HepG2 (cell line): ENCODE measurements at regions not wholly inside any gene's neighbourhood (a gene's known extent, or its start where the extent isn't known, plus 50 kb on each side); places are given as distances from the start of the nearest gene placed in this dataset.

Experiments used
- ATAC-seq: fragments of 200-7000 bp; cut with Tn5 transposase; 3 replicates; pipeline ENCODE4 v1.9.1; 2020; ENCODE audit warnings: mild to moderate bottlenecking, moderate library complexity
- BruUV-seq: library from RNA; stranded (reverse); fragments of 400-500 nt; replicated peaks from 2 replicates; lab custom pipeline; 2021; lab: Mats Ljungman, UMichigan
- CTCF ChIA-PET: fragments of 300-600 bp; formaldehyde crosslinking; extraction: SDS; loops from one replicate; lab custom pipeline; 2021; ENCODE audit warnings: low total read pairs, inconsistent platforms, low intra/inter-chr PET ratio; lab: Yijun Ruan, JAX
- POLR2A ChIA-PET: fragments of 350-600 bp; sonication (Branson Sonifier 250); formaldehyde crosslinking; loops from one replicate; lab custom pipeline; 2020; ENCODE audit warnings: antibody characterized with exemption, inconsistent platforms; lab: Yijun Ruan, JAX
- DNase-seq: peaks from one replicate; pipeline ENCODE4 v3.0.0-alpha.2; 2015; ENCODE audit warnings: low spot score
- FAIRE-seq: peaks from 3 replicates; lab custom pipeline; 2011; peaks lifted over from hg19 to GRCh38; lab: Jason Lieb, UNC
- H2AFZ ChIP-seq: one replicate; pipeline ENCODE4 v1.6.1; 2011; ENCODE audit warnings: low read length, inconsistent platforms
- H3K27ac ChIP-seq: fragments of 300-600 bp; 3 replicates; pipeline ENCODE4 v1.8.0; 2011; ENCODE audit warnings: mixed run types, mild to moderate bottlenecking, mixed read lengths, low read length, inconsistent platforms; ENCODE audit not compliant: insufficient read depth; ENCODE audit errors: extremely low read length
- H3K27me3 ChIP-seq, 2 experiments: fragments of 200-600 bp in 1 of 2; 2 replicates in 1 of 2; 3 replicates in 1 of 2; pipeline versions ENCODE4 v1.6.0 to v1.8.0; 2011; ENCODE audit warnings: low read length in 2 of 2, mild to moderate bottlenecking in 2 of 2, moderate library complexity in 2 of 2, inconsistent platforms in 1 of 2; ENCODE audit not compliant: insufficient read depth in 2 of 2, control insufficient read depth in 1 of 2
- H3K36me3 ChIP-seq, 2 experiments: fragments of 200-600 bp in 1 of 2; replicated peaks in 1 of 2; 2 replicates in 1 of 2; 3 replicates in 1 of 2; pipeline versions ENCODE4 v1.5.1 to v1.8.0; 2011; ENCODE audit warnings: low read length in 2 of 2, inconsistent platforms in 1 of 2; ENCODE audit not compliant: insufficient read depth in 2 of 2, control insufficient read depth in 1 of 2
- H3K4me1 ChIP-seq: 2 replicates; pipeline ENCODE4 v1.5.1; 2012; ENCODE audit warnings: low read length, inconsistent platforms; ENCODE audit not compliant: insufficient read depth
- H3K4me2 ChIP-seq: 2 replicates; pipeline ENCODE4 v1.6.0; 2011; ENCODE audit warnings: low read depth, low read length, inconsistent platforms
- H3K4me3 ChIP-seq, 3 experiments: fragments of 200-600 bp in 1 of 3; sonication (generic), shearing (Covaris generic) in 1 of 3; replicated peaks in 1 of 3; 2 replicates each; pipeline ENCODE4 v1.5.1; 2011 to 2016; ENCODE audit warnings: low read length in 3 of 3, inconsistent platforms in 2 of 3, low read depth in 2 of 3, mild to moderate bottlenecking in 2 of 3, control low read depth in 1 of 3, mixed read lengths in 1 of 3; ENCODE audit not compliant: insufficient read depth in 1 of 3
- H3K79me2 ChIP-seq: one replicate; pipeline ENCODE4 v1.6.1; 2011; ENCODE audit warnings: low read length, inconsistent platforms; ENCODE audit not compliant: insufficient read depth
- H3K9ac ChIP-seq: 2 replicates; pipeline ENCODE4 v1.6.0; 2011; ENCODE audit warnings: mild to moderate bottlenecking, low read depth, low read length, inconsistent platforms; ENCODE audit not compliant: insufficient read depth
- H3K9me3 ChIP-seq: 2 replicates; pipeline ENCODE4 v1.5.1; 2012; ENCODE audit warnings: mild to moderate bottlenecking, low read length
- H4K20me1 ChIP-seq: 2 replicates; pipeline ENCODE4 v1.6.0; 2011; ENCODE audit warnings: inconsistent platforms, mild to moderate bottlenecking, low read length, moderate library complexity; ENCODE audit not compliant: insufficient read depth
- NAIF1 ChIP-seq: sonication (generic); formaldehyde crosslinking; IDR thresholded peaks from 2 replicates; pipeline ENCODE4 v1.5.0; 2020; ENCODE audit warnings: mild to moderate bottlenecking, missing genetic modification reagents, borderline replicate concordance
- STAG1 ChIP-seq: sonication (generic); formaldehyde crosslinking; IDR thresholded peaks from 2 replicates; pipeline ENCODE4 v1.4.0; 2020; ENCODE audit warnings: missing genetic modification reagents
- ZNF552 ChIP-seq: sonication (generic); formaldehyde crosslinking; IDR thresholded peaks from 2 replicates; pipeline ENCODE4 v1.9.0; 2022; ENCODE audit warnings: missing genetic modification reagents, mild to moderate bottlenecking, borderline replicate concordance
- WGBS: methylation state at CpG from one replicate; pipeline ENCODE4 v1.1.6; 2017; ENCODE audit warnings: low lambda C conversion rate; 5-methylcytosine and 5-hydroxymethylcytosine counted together
- in situ Hi-C: cut with HindIII; loops from 2 replicates; pipeline ENCODE4 v1.10.0; 2017; ENCODE audit warnings: low pct_unique_long_range_greater_than_20kb; ENCODE audit not compliant: extremely low pct_ligation_motif_present
- intact Hi-C: fragments of 100-400 bp; cut with micrococcal nuclease; formaldehyde crosslinking; loops from one replicate; pipeline ENCODE4 v1.10.0; 2022; ENCODE audit not compliant: unreplicated experiment
- TF ChIP-seq, protein P1 (sequence below): sonication (generic); formaldehyde crosslinking; IDR thresholded peaks from 2 replicates; pipeline ENCODE4 v1.5.0; 2020; ENCODE audit warnings: mild to moderate bottlenecking, missing genetic modification reagents, moderate library complexity
- TF ChIP-seq, protein P2 (sequence below): sonication (generic); formaldehyde crosslinking; IDR thresholded peaks from 2 replicates; pipeline ENCODE4 v1.5.0; 2020; ENCODE audit warnings: mild to moderate bottlenecking, missing genetic modification reagents

DNA sequence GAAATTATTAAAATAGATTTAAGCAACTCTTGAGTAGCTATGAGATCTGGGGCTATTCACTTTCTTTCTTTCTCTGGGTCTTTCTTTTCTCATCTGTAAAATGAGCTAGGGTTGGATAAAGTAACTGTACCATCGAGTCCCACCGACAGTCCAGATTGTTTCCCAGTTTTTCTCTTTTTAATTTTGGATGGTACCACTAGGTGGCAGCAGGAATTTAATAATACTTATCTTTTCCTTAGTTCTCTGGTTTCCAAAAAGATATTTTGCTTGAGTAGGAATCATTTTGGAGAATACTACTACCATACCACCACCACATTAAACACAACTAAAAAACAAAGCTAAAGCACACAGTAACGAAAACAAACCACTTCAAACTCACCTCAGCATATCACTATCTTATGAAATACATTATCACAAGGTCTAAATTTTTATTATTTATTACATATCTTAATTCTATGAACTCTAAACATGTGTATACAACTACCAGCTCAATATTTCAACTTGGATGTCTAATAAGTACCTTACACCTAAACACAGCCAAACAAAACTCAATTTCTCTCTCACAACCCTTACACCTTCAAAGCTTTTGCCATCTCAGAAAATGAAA lies 584.0 kb downstream of the KCNA4 start:
- H3K79me2 ChIP-seq, result no peaks in the 10 kb centered on the region
- no peak overlapping the region for H3K27ac ChIP-seq
- ChIA-PET CTCF (interaction anchor here (1.3 kb wide), 1 partner anchor 710 kb away, joined by 5 read pairs; no protein-coding TSS in a partner anchor), POLR2A (no interaction called here)
- no peak for FAIRE-seq
- 2% methylated on average over 3 of the region's 3 CpGs for WGBS
- DNase-seq, result peak; percentile 2
- H3K9me3 ChIP-seq, result no peaks in the 10 kb centered on the region
- H4K20me1 ChIP-seq, result no peaks in the 10 kb centered on the region
- H3K4me3 ChIP-seq, result no peak overlapping the region
- no peaks in the 10 kb centered on the region for H3K36me3 ChIP-seq
- H3K4me1 ChIP-seq, result no peaks in the 10 kb centered on the region
- no peak for TF ChIP-seq NAIF1 (CRISPR knock-in tag)
- TF ChIP-seq, protein P1, sequence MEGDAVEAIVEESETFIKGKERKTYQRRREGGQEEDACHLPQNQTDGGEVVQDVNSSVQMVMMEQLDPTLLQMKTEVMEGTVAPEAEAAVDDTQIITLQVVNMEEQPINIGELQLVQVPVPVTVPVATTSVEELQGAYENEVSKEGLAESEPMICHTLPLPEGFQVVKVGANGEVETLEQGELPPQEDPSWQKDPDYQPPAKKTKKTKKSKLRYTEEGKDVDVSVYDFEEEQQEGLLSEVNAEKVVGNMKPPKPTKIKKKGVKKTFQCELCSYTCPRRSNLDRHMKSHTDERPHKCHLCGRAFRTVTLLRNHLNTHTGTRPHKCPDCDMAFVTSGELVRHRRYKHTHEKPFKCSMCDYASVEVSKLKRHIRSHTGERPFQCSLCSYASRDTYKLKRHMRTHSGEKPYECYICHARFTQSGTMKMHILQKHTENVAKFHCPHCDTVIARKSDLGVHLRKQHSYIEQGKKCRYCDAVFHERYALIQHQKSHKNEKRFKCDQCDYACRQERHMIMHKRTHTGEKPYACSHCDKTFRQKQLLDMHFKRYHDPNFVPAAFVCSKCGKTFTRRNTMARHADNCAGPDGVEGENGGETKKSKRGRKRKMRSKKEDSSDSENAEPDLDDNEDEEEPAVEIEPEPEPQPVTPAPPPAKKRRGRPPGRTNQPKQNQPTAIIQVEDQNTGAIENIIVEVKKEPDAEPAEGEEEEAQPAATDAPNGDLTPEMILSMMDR (CRISPR knock-in tag), result peak; percentile 40
- TF ChIP-seq, protein P2, sequence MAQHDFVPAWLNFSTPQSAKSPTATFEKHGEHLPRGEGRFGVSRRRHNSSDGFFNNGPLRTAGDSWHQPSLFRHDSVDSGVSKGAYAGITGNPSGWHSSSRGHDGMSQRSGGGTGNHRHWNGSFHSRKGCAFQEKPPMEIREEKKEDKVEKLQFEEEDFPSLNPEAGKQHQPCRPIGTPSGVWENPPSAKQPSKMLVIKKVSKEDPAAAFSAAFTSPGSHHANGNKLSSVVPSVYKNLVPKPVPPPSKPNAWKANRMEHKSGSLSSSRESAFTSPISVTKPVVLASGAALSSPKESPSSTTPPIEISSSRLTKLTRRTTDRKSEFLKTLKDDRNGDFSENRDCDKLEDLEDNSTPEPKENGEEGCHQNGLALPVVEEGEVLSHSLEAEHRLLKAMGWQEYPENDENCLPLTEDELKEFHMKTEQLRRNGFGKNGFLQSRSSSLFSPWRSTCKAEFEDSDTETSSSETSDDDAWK (CRISPR knock-in tag), result no peak
- TF ChIP-seq ZNF552 (CRISPR knock-in tag), result no peak
- TF ChIP-seq STAG1 (CRISPR knock-in tag), result peak; percentile 24; the same call in 1 of the 2 replicates
- BruUV-seq, result no TSS peak
- in situ Hi-C loops (loop anchor here (25.0 kb wide), 2 partner anchors 754 to 1479 kb away; no protein-coding TSS in a partner anchor), intact Hi-C loops (loop anchor here (1.0 to 5.0 kb wide), 3 partner anchors 709 to 1482 kb away; no protein-coding TSS in a partner anchor)
- H2AFZ ChIP-seq, result no peak overlapping the region
- H3K4me2 ChIP-seq, result no peak overlapping the region
- ATAC-seq, result no peak
- no peaks in the 10 kb centered on the region for H3K27me3 ChIP-seq
- H3K9ac ChIP-seq, result no peak overlapping the region
